Brain microvascular endothelial cell (primary cell): ENCODE measurements at regions not wholly inside any gene's neighbourhood (a gene's known extent, or its start where the extent isn't known, plus 50 kb on each side); places are given as distances from the start of the nearest gene placed in this dataset.

Source experiments
- DNase-seq: peaks from one replicate; pipeline ENCODE4 v3.0.0-alpha.2; 2020
- H3K27ac ChIP-seq: fragments of 250-450 bp; sonication (Bioruptor Pico); 2 replicates; pipeline ENCODE4 v1.5.1; 2020; ENCODE audit warnings: mild to moderate bottlenecking, moderate library complexity
- H3K27me3 ChIP-seq: fragments of 250-450 bp; sonication (Bioruptor Pico); replicated peaks from 2 replicates; pipeline ENCODE4 v1.5.1; 2020; ENCODE audit warnings: mild to moderate bottlenecking
- H3K36me3 ChIP-seq: fragments of 250-450 bp; sonication (Bioruptor Pico); replicated peaks from 2 replicates; pipeline ENCODE4 v1.5.1; 2020; ENCODE audit warnings: mild to moderate bottlenecking
- H3K4me3 ChIP-seq: 2 replicates; pipeline ENCODE4 v1.5.1; 2011; ENCODE audit warnings: low read depth, mild to moderate bottlenecking, control low read depth, low read length, moderate library complexity
- in situ Hi-C: cut with HindIII; loops from 2 replicates; pipeline ENCODE4 v1.10.0; 2017; ENCODE audit warnings: low sequenced_read_pairs, low pct_ligation_motif_present
- TF ChIP-seq, protein P1 (sequence below): IDR thresholded peaks from 2 replicates; pipeline ENCODE4 v1.5.1; 2011; ENCODE audit warnings: low read depth, mild to moderate bottlenecking, moderate library complexity, low read length, control low read depth, inconsistent platforms; ENCODE audit errors: missing control alignments

DNA sequence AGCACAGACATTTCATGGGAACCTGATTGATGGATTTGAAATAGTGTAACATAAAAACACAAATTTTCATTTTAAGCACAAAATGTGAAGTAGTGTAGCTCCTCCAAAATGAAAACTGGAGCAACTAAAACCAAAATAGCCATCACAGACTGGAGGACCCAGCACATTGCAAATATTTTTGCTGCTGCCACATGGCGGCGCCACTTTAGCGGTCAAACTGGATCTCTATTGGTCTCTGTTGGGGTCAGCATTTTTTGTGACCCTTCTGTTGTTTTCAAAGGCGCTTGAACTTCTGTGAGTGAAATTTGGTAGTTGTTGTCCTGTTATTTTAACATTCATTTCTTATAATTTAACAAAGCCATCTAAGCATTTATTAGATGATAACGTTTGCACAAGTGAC lies 259.9 kb downstream of the IL20RB start:
- no peak overlapping the region for H3K4me3 ChIP-seq
- no peak overlapping the region for H3K27ac ChIP-seq
- no peaks in the 10 kb centered on the region for H3K36me3 ChIP-seq
- DNase-seq = no peak
- H3K27me3 ChIP-seq = no peaks in the 10 kb centered on the region
- in situ Hi-C loops = no loop called here
- TF ChIP-seq, protein P1, sequence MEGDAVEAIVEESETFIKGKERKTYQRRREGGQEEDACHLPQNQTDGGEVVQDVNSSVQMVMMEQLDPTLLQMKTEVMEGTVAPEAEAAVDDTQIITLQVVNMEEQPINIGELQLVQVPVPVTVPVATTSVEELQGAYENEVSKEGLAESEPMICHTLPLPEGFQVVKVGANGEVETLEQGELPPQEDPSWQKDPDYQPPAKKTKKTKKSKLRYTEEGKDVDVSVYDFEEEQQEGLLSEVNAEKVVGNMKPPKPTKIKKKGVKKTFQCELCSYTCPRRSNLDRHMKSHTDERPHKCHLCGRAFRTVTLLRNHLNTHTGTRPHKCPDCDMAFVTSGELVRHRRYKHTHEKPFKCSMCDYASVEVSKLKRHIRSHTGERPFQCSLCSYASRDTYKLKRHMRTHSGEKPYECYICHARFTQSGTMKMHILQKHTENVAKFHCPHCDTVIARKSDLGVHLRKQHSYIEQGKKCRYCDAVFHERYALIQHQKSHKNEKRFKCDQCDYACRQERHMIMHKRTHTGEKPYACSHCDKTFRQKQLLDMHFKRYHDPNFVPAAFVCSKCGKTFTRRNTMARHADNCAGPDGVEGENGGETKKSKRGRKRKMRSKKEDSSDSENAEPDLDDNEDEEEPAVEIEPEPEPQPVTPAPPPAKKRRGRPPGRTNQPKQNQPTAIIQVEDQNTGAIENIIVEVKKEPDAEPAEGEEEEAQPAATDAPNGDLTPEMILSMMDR = peak; percentile 14

DNA sequence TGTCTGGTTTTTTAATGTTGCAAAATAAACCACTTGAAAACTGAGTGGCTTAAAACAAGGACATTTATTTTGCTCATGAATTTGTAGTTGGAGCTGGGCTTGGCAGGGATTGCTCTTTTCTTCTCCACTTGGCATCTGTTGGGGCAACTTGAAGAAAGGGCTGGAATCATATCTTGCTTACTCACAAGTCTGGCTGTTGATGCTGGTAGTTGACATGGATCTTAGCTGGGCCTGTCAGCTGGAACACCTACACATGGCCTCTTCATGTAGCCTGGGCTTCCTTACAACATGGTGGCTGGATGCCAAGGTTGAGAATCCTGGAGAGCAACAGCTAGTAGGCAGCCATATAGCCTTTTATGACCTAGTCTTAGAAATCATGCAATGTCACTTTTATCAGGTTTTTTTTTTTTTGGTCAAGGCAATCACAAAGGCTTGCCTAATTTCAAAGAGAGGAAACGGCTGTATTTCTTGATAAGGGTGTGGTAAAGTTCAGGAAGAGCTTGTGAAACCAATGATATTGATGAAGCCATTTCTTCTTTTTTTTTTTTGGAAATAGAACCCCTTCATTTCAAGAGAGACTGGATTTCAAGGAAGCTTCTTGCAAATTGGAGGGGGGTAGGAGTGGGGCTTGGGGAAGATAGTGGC lies 262.1 kb downstream of the IL20RB start:
- in situ Hi-C loops = no loop called here
- Histone ChIP-seq H3K36me3 (no peaks in the 10 kb centered on the region), H3K27ac (no peak overlapping the region), H3K27me3 (no peaks in the 10 kb centered on the region), H3K4me3 (no peak overlapping the region)
- DNase-seq = no peak
- TF ChIP-seq, protein P1 = no peak

DNA sequence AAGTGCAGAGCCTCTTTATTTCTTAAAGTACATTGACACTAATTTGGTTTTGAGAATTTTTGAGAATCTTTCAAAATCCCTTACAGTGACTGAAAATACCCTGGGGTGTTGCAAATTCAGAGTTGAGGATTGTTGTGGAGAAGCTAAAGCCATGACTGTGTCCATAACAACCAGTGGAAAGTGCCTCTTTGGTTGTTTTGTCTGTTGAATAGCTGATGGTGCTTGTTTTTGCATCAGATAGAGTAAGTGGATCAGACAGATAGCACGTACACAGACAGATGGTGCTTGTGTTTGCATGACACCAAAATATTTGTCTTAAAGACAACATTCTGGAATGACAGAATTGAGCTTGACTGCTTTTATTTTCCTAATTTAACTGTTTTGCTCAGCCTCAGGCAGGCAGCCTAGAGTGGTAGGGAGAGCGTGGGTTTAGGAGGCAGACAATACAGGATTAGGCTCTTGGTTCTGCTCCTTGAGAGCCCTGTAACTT lies 265.0 kb downstream of the IL20RB start:
- in situ Hi-C loops = no loop called here
- TF ChIP-seq, protein P1 = no peak
- no peak overlapping the region for H3K4me3 ChIP-seq

DNA sequence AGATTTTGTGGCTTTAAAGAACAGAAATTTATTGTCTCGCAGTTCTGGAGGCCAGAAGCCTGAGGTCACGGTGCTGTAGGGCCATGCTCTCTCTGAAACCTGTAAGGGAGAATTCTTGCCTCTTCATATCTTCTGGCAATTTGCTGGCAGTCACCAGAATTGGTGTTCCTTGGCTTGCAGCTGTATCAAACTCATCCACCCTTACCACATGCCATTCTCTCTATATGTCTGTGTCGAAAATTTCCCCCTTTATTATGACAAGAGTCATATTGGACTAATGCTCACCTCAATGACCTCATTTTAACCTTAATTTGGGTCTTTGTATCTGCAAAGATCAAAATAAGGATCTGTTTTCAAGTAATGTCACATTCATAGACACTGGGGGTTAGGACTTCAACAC lies 266.7 kb downstream of the IL20RB start:
- Histone ChIP-seq H3K27ac (no peak overlapping the region), H3K36me3 (no peaks in the 10 kb centered on the region), H3K27me3 (no peaks in the 10 kb centered on the region), H3K4me3 (no peak overlapping the region)
- DNase-seq = no peak
- in situ Hi-C loops = no loop called here
- TF ChIP-seq, protein P1 = no peak

More for the DNA sequence above, 265.0 kb downstream of the IL20RB start:
- Histone ChIP-seq H3K27me3 (no peaks in the 10 kb centered on the region), H3K27ac (no peak overlapping the region), H3K36me3 (no peaks in the 10 kb centered on the region)
- DNase-seq = no peak

GRCh38 chr3:137242836-137243400 lies 285.1 kb downstream of the IL20RB start:
- in situ Hi-C loops = no loop called here
- Histone ChIP-seq H3K27me3 (no peaks in the 10 kb centered on the region), H3K4me3 (no peak overlapping the region), H3K27ac (no peak overlapping the region), H3K36me3 (no peaks in the 10 kb centered on the region)
- no peak for DNase-seq
- TF ChIP-seq, protein P1 = no peak

- no peak for DNase-seq
- no peaks in the 10 kb centered on the region for H3K36me3 ChIP-seq
- TF ChIP-seq, protein P1 = no peak
- in situ Hi-C loops = no loop called here
- no peaks in the 10 kb centered on the region for H3K27me3 ChIP-seq
- no peak overlapping the region for H3K27ac ChIP-seq
- no peak overlapping the region for H3K4me3 ChIP-seq
Observed at GRCh38 chr3:137246491-137246890, 288.7 kb downstream of the IL20RB start.
